H1 (cell line): ENCODE measurements at regions not wholly inside any gene's neighbourhood (a gene's known extent, or its start where the extent isn't known, plus 50 kb on each side); places are given as distances from the start of the nearest gene placed in this dataset.
"Not testable (repeated sequence)": the region's sequence is repeated elsewhere in the genome, so short reads cannot be mapped to it uniquely, and the experiment has no call there.

Experiments
- CTCF ChIA-PET: fragments of 300-600 bp; sonication (Branson Sonifier 250); formaldehyde crosslinking; loops from one replicate; lab custom pipeline; 2021; ENCODE audit not compliant: partially characterized antibody; lab: Charles Lee
- POLR2A ChIA-PET: fragments of 300-600 bp; sonication (Branson Sonifier 250); formaldehyde crosslinking; loops from one replicate; lab custom pipeline; 2021; ENCODE audit warnings: inconsistent platforms; ENCODE audit not compliant: partially characterized antibody; lab: Charles Lee
- DNase-seq, 2 experiments: peaks; one replicate each; pipeline versions ENCODE4 v3.0.0 to v3.0.0-alpha.2; 2010 to 2022; ENCODE audit warnings: low spot score in 2 of 2, low read depth in 1 of 2, mixed read lengths in 1 of 2
- FAIRE-seq: peaks from 2 replicates; lab custom pipeline; 2011; peaks lifted over from hg19 to GRCh38; lab: Jason Lieb, UNC
- H2AFZ ChIP-seq: 2 replicates; pipeline ENCODE4 v1.8.1; 2012; ENCODE audit warnings: low read length, inconsistent platforms
- H2AK5ac ChIP-seq: 2 replicates; pipeline ENCODE4 v1.6.1; 2013; ENCODE audit warnings: low read depth, low read length
- H2BK120ac ChIP-seq: replicated peaks from 2 replicates; pipeline ENCODE3; 2013; ENCODE audit warnings: low read depth, low read length, inconsistent platforms
- H2BK12ac ChIP-seq: 2 replicates; pipeline ENCODE4 v1.6.1; 2013; ENCODE audit warnings: low read depth, low read length
- H2BK15ac ChIP-seq: 2 replicates; pipeline ENCODE4 v1.6.1; 2013; ENCODE audit warnings: low read length
- H2BK20ac ChIP-seq: 2 replicates; pipeline ENCODE4 v1.6.1; 2013; ENCODE audit warnings: low read length
- H2BK5ac ChIP-seq: 2 replicates; pipeline ENCODE4 v1.6.1; 2013; ENCODE audit warnings: low read depth, low read length
- H3K14ac ChIP-seq: 2 replicates; pipeline ENCODE4 v1.6.1; 2013; ENCODE audit warnings: inconsistent platforms; ENCODE audit not compliant: insufficient read length
- H3K18ac ChIP-seq: 2 replicates; pipeline ENCODE4 v1.6.1; 2013; ENCODE audit warnings: low read length; ENCODE audit errors: extremely low read depth
- H3K23ac ChIP-seq: 2 replicates; pipeline ENCODE4 v1.6.1; 2013; ENCODE audit warnings: inconsistent platforms; ENCODE audit not compliant: insufficient read length
- H3K23me2 ChIP-seq: 2 replicates; pipeline ENCODE4 v1.6.1; 2013; ENCODE audit warnings: low read depth, low read length
- H3K27ac ChIP-seq: 2 replicates; pipeline ENCODE4 v1.6.1; 2011; ENCODE audit warnings: low read depth, low read length, inconsistent platforms
- H3K27me3 ChIP-seq, 4 experiments: replicated peaks in 1 of 4; 1 replicate in 1 of 4; 2 replicates in 3 of 4; pipeline versions ENCODE4 v1.6.1 to v1.8.1; 2011 to 2013; ENCODE audit warnings: low read length in 3 of 4, mild to moderate bottlenecking in 3 of 4, inconsistent platforms in 2 of 4, mixed read lengths in 2 of 4, moderate library complexity in 1 of 4; ENCODE audit not compliant: control insufficient read depth in 3 of 4, insufficient read depth in 3 of 4; ENCODE audit errors: extremely low read depth in 1 of 4
- H3K36me3 ChIP-seq, 4 experiments: 2 replicates each; pipeline versions ENCODE4 v1.6.1 to v1.8.1; 2011 to 2013; ENCODE audit warnings: mild to moderate bottlenecking in 4 of 4, low read length in 3 of 4, moderate library complexity in 2 of 4, control low read depth in 1 of 4, inconsistent platforms in 1 of 4; ENCODE audit not compliant: insufficient read depth in 4 of 4, control insufficient read depth in 2 of 4
- H3K4ac ChIP-seq: replicated peaks from 2 replicates; pipeline ENCODE3; 2013; ENCODE audit warnings: low read length, low read depth, mixed read lengths, inconsistent platforms; ENCODE audit not compliant: insufficient read length
- H3K4me1 ChIP-seq, 4 experiments: replicated peaks in 1 of 4; 1 replicate in 1 of 4; 2 replicates in 3 of 4; pipeline versions ENCODE4 v1.6.1 to v1.8.1; 2011 to 2013; ENCODE audit warnings: low read length in 3 of 4, inconsistent platforms in 2 of 4, mixed read lengths in 1 of 4; ENCODE audit not compliant: insufficient read depth in 4 of 4, control insufficient read depth in 3 of 4
- H3K4me2 ChIP-seq, 2 experiments: 2 replicates each; pipeline versions ENCODE4 v1.6.1 to v1.8.1; 2011 to 2013; ENCODE audit warnings: low read depth in 2 of 2, low read length in 2 of 2, control low read depth in 1 of 2, inconsistent platforms in 1 of 2, mild to moderate bottlenecking in 1 of 2; ENCODE audit not compliant: insufficient read depth in 1 of 2
- H3K4me3 ChIP-seq, 4 experiments: fragments of 200-600, 300-600 bp in 1 of 4; sonication (generic), shearing (Covaris generic), sonication (Bioruptor Twin) in 1 of 4; 2 replicates each; pipeline versions ENCODE4 v1.5.1 to v1.8.1; 2011 to 2016; ENCODE audit warnings: low read length in 4 of 4, low read depth in 3 of 4, control low read depth in 2 of 4, inconsistent platforms in 2 of 4, mild to moderate bottlenecking in 2 of 4, mixed read lengths in 1 of 4, moderate library complexity in 1 of 4; ENCODE audit not compliant: insufficient read depth in 2 of 4; ENCODE audit errors: extremely low read depth in 1 of 4
- H3K56ac ChIP-seq: replicated peaks from 2 replicates; pipeline ENCODE3; 2013; ENCODE audit warnings: low read depth, mild to moderate bottlenecking, mixed read lengths, low read length, inconsistent platforms; ENCODE audit not compliant: insufficient read length
- H3K79me1 ChIP-seq: 2 replicates; pipeline ENCODE4 v1.6.1; 2013; ENCODE audit warnings: low read depth, low read length, control low read depth
- H3K79me2 ChIP-seq, 2 experiments: 2 replicates each; pipeline versions ENCODE4 v1.6.1 to v1.8.1; 2012 to 2013; ENCODE audit warnings: low read length in 2 of 2, mild to moderate bottlenecking in 2 of 2, inconsistent platforms in 1 of 2; ENCODE audit not compliant: insufficient read depth in 2 of 2, control insufficient read depth in 1 of 2
- H3K9ac ChIP-seq, 4 experiments: replicated peaks in 1 of 4; 1 replicate in 1 of 4; 2 replicates in 3 of 4; pipeline versions ENCODE4 v1.6.1 to v1.8.1; 2011 to 2013; ENCODE audit warnings: low read depth in 3 of 4, low read length in 3 of 4, control low read depth in 2 of 4, mild to moderate bottlenecking in 2 of 4, moderate library complexity in 2 of 4, inconsistent platforms in 1 of 4; ENCODE audit errors: extremely low read depth in 1 of 4
- H3K9me3 ChIP-seq, 2 experiments: 2 replicates each; pipeline versions ENCODE4 v1.6.1 to v1.8.1; 2012 to 2013; ENCODE audit warnings: mild to moderate bottlenecking in 2 of 2, moderate library complexity in 2 of 2, control low read depth in 1 of 2, inconsistent platforms in 1 of 2, low read depth in 1 of 2, low read length in 1 of 2, mixed read lengths in 1 of 2; ENCODE audit not compliant: insufficient read depth in 2 of 2
- H4K20me1 ChIP-seq, 2 experiments: replicated peaks in 1 of 2; 2 replicates each; pipeline versions ENCODE3 to v1.8.1; 2011 to 2013; ENCODE audit warnings: inconsistent platforms in 2 of 2, low read length in 2 of 2, mild to moderate bottlenecking in 1 of 2; ENCODE audit not compliant: insufficient read depth in 2 of 2, control insufficient read depth in 1 of 2
- H4K5ac ChIP-seq: 2 replicates; pipeline ENCODE4 v1.6.1; 2013; ENCODE audit warnings: low read length, low read depth, mixed read lengths, inconsistent platforms; ENCODE audit not compliant: insufficient read length
- H4K8ac ChIP-seq: 2 replicates; pipeline ENCODE4 v1.8.0; 2013; ENCODE audit warnings: mild to moderate bottlenecking, moderate library complexity, low read length, inconsistent platforms; ENCODE audit not compliant: insufficient read depth; ENCODE audit errors: extremely low read depth
- H4K91ac ChIP-seq: replicated peaks from 2 replicates; pipeline ENCODE3; 2013; ENCODE audit warnings: low read length, mixed read lengths, inconsistent platforms; ENCODE audit not compliant: insufficient read length
- WGBS, 2 experiments: shearing (Covaris generic) in 1 of 2; methylation state at CpG; one replicate each; pipeline versions ENCODE4 v1.1.6 to v1.1.7; 2013 to 2015; ENCODE audit warnings: low lambda C conversion rate in 2 of 2, mixed read lengths in 2 of 2, inconsistent platforms in 1 of 2, low coverage in 1 of 2, missing lambda C conversion rate in 1 of 2; ENCODE audit not compliant: insufficient replicate concordance in 2 of 2, insufficient coverage in 1 of 2, insufficient read length in 1 of 2; ENCODE audit errors: extremely low coverage in 1 of 2, missing lambda C conversion rate in 1 of 2; 5-methylcytosine and 5-hydroxymethylcytosine counted together

GRCh38 chr6:4218619-4219317, 83.4 kb upstream of the ECI2 start:
- Histone ChIP-seq H2BK20ac (peak overlapping the region; percentile 80; the same call in 1 of the 2 replicates), H2AK5ac (0 out of 2 replicates have a peak overlapping the region, but pooled peaks have one; percentile 24), H3K18ac (peak overlapping the region; percentile 43; the same call in 1 of the 2 replicates), H3K9me3 (peaks cover 9 to 13% of the 10 kb centered on the region in 2 experiments)
- H4K5ac ChIP-seq, H2BK12ac ChIP-seq, DNase-seq, H4K91ac ChIP-seq, H3K79me2 ChIP-seq, H2AFZ ChIP-seq, H3K4ac ChIP-seq, POLR2A ChIA-PET, H3K36me3 ChIP-seq, H4K8ac ChIP-seq, H3K23me2 ChIP-seq, H3K23ac ChIP-seq, H3K4me2 ChIP-seq, H3K79me1 ChIP-seq, H2BK5ac ChIP-seq, H3K14ac ChIP-seq, H2BK120ac ChIP-seq, H3K56ac ChIP-seq, H4K20me1 ChIP-seq, H3K4me1 ChIP-seq, H2BK15ac ChIP-seq, FAIRE-seq, H3K4me3 ChIP-seq, H3K9ac ChIP-seq, H3K27me3 ChIP-seq, H3K27ac ChIP-seq: not testable (repeated sequence)
- CTCF ChIA-PET: interaction anchor here (0.6 to 1.1 kb wide), 3 partner anchors 57 to 427 kb away, joined by 3 read pairs; no protein-coding TSS in a partner anchor
- 82% methylated on average over 3 of the region's 3 CpGs; no CpG with 5 or more reads in 1 of the 2 experiments for WGBS, 2 experiments
